Osteoblast (primary cell): ENCODE measurements at regions not wholly inside any gene's neighbourhood (a gene's known extent, or its start where the extent isn't known, plus 50 kb on each side); places are given as distances from the start of the nearest gene placed in this dataset.

Experiments used
- DNase-seq: peaks from one replicate; pipeline ENCODE4 v3.0.0; 2011; ENCODE audit warnings: low spot score, mixed read lengths; ENCODE audit not compliant: insufficient read length; ENCODE audit errors: missing footprints
- H2AFZ ChIP-seq: 2 replicates; pipeline ENCODE4 v1.6.0; 2011; ENCODE audit warnings: mild to moderate bottlenecking, low read length
- H3K27ac ChIP-seq: 2 replicates; pipeline ENCODE4 v1.5.1; 2011; ENCODE audit warnings: mild to moderate bottlenecking, low read depth, low read length, moderate library complexity
- H3K27me3 ChIP-seq: 2 replicates; pipeline ENCODE4 v1.6.0; 2012; ENCODE audit warnings: mild to moderate bottlenecking, control low read depth, inconsistent platforms, low read length, moderate library complexity; ENCODE audit not compliant: insufficient read depth
- H3K36me3 ChIP-seq: 2 replicates; pipeline ENCODE4 v1.5.1; 2011; ENCODE audit warnings: mild to moderate bottlenecking, low read length, control low read depth, moderate library complexity; ENCODE audit not compliant: insufficient read depth
- H3K4me1 ChIP-seq: 2 replicates; pipeline ENCODE4 v1.5.1; 2011; ENCODE audit warnings: mild to moderate bottlenecking, low read length, control low read depth, moderate library complexity; ENCODE audit not compliant: insufficient read depth
- H3K4me2 ChIP-seq: 2 replicates; pipeline ENCODE4 v1.6.0; 2011; ENCODE audit warnings: mild to moderate bottlenecking, low read length; ENCODE audit not compliant: insufficient read depth
- H3K4me3 ChIP-seq: fragments of 200-600 bp; sonication (generic); 3 replicates; pipeline ENCODE4 v1.5.1; 2012; ENCODE audit warnings: mild to moderate bottlenecking, low read length, inconsistent platforms; ENCODE audit not compliant: insufficient read depth
- H3K79me2 ChIP-seq: 2 replicates; pipeline ENCODE4 v1.6.0; 2012; ENCODE audit warnings: mild to moderate bottlenecking, low read length, control low read depth, inconsistent platforms; ENCODE audit not compliant: insufficient read depth
- H3K9me3 ChIP-seq: 2 replicates; pipeline ENCODE4 v1.5.1; 2011; ENCODE audit warnings: low read depth, low read length, control low read depth
- H4K20me1 ChIP-seq: 2 replicates; pipeline ENCODE4 v1.6.0; 2012; ENCODE audit warnings: mild to moderate bottlenecking, low read length, control low read depth; ENCODE audit not compliant: insufficient read depth
- TF ChIP-seq, protein P1 (sequence below): IDR thresholded peaks from 2 replicates; pipeline ENCODE4 v1.5.1; 2011; ENCODE audit warnings: mild to moderate bottlenecking, low read depth, low read length, moderate library complexity; ENCODE audit errors: extremely low read depth

DNA sequence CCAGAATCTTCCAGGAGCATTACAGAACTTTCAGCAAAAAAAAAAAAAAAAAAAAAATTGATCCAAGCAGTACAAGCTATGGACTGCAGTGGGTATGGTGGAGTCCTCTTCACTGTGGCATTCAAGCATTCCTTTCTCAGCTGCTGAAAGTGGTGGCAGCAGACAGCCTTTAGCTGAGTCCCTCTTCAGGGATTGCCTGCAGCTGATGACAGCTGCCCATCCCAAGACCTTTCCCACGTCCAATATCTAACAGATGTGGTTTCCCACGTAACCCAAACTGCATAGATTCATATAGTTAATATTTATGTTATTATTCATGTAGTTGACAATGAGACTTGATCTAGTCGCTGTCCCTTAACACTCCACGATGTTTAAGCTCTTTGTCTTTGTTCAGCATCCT is 475.9 kb downstream of the TLE1 start:
- Histone ChIP-seq H3K4me1 (no peaks in the 10 kb centered on the region), H3K79me2 (no peaks in the 10 kb centered on the region), H3K27me3 (no peaks in the 10 kb centered on the region), H4K20me1 (no peaks in the 10 kb centered on the region), H3K36me3 (no peaks in the 10 kb centered on the region), H2AFZ (no peak overlapping the region), H3K27ac (no peak overlapping the region), H3K9me3 (no peaks in the 10 kb centered on the region), H3K4me3 (no peak overlapping the region), H3K4me2 (no peak overlapping the region)
- no peak for DNase-seq
- TF ChIP-seq, protein P1, sequence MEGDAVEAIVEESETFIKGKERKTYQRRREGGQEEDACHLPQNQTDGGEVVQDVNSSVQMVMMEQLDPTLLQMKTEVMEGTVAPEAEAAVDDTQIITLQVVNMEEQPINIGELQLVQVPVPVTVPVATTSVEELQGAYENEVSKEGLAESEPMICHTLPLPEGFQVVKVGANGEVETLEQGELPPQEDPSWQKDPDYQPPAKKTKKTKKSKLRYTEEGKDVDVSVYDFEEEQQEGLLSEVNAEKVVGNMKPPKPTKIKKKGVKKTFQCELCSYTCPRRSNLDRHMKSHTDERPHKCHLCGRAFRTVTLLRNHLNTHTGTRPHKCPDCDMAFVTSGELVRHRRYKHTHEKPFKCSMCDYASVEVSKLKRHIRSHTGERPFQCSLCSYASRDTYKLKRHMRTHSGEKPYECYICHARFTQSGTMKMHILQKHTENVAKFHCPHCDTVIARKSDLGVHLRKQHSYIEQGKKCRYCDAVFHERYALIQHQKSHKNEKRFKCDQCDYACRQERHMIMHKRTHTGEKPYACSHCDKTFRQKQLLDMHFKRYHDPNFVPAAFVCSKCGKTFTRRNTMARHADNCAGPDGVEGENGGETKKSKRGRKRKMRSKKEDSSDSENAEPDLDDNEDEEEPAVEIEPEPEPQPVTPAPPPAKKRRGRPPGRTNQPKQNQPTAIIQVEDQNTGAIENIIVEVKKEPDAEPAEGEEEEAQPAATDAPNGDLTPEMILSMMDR, result no peak

DNA sequence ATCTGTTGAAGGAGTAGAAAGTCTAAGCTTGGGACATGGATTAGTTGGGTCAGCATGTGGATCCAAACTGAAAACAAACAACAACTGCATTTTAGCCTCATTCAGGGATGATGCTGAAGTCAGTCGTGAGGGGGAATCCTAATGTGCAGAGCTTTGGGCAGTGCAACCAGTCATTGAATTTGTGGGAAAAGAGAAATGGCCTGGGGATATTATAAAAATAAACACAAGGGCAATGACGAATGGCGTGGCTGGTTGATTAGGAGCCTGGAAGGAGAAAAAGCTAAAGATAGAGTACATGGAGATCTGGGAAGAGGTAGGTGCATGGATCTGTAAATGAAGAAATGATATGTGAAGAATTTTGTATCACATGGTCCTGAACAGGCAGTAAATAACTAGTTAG is 477.6 kb downstream of the TLE1 start:
- no peaks in the 10 kb centered on the region for H3K79me2 ChIP-seq
- H3K27ac ChIP-seq, result no peak overlapping the region
- H3K36me3 ChIP-seq, result no peaks in the 10 kb centered on the region
- H3K4me1 ChIP-seq, result no peaks in the 10 kb centered on the region
- no peak overlapping the region for H3K4me3 ChIP-seq
- H4K20me1 ChIP-seq, result no peaks in the 10 kb centered on the region
- TF ChIP-seq, protein P1, result no peak
- H2AFZ ChIP-seq, result no peak overlapping the region
- no peaks in the 10 kb centered on the region for H3K9me3 ChIP-seq
- no peaks in the 10 kb centered on the region for H3K27me3 ChIP-seq
- no peak for DNase-seq
- no peak overlapping the region for H3K4me2 ChIP-seq

DNA sequence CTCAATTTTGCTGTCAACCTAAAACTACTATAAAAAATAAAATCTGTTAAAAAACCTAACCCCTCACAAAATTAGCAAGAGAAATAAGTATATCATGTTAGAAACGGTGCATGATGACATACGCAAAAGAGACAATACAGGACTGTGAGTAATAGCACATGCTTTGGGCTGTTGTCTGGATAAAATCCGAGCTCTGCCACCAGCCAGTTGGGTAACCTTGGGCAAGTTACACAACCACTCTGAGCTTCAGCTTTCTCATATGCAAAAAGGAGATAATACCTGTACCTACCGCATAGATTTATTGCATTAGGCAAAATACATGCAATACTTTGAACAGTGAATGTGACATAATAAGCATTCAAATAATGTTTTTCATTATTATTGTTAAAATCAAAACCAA is 481.7 kb downstream of the TLE1 start:
- Histone ChIP-seq H3K4me1 (no peaks in the 10 kb centered on the region), H3K79me2 (no peaks in the 10 kb centered on the region), H3K9me3 (no peaks in the 10 kb centered on the region), H3K4me3 (no peak overlapping the region), H3K27me3 (no peaks in the 10 kb centered on the region), H3K27ac (no peak overlapping the region), H2AFZ (no peak overlapping the region), H3K4me2 (no peak overlapping the region), H3K36me3 (no peaks in the 10 kb centered on the region), H4K20me1 (no peaks in the 10 kb centered on the region)
- no peak for DNase-seq
- TF ChIP-seq, protein P1, result no peak

DNA sequence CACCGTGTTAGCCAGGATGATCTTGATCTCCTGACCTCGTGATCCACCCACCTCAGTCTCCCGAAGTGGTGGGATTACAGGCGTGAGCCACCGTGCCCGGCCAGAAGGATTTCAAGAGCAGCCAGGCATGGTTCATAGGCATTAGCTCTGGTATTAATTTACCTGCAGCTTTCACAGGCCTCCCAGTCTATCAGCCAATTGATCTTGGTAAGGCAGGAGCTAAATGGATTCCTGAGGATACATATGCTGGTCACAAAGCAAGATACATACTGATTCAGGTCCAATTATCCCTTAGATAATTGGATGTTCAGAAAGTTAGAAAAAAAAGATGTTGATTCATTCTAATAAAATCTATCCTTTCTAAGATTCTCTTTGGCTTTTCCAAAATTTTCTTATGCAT is 487.1 kb downstream of the TLE1 start:
- no peaks in the 10 kb centered on the region for H3K27me3 ChIP-seq

More for the DNA sequence above, 487.1 kb downstream of the TLE1 start:
- Histone ChIP-seq H3K27ac (no peak overlapping the region), H3K4me2 (no peak overlapping the region), H3K4me1 (no peaks in the 10 kb centered on the region), H3K36me3 (no peaks in the 10 kb centered on the region), H3K9me3 (no peaks in the 10 kb centered on the region), H3K79me2 (no peaks in the 10 kb centered on the region), H3K4me3 (no peak overlapping the region), H2AFZ (no peak overlapping the region), H4K20me1 (no peaks in the 10 kb centered on the region)
- DNase-seq, result no peak
- TF ChIP-seq, protein P1, result no peak
